Spinal cord (tissue), 9 donors: ENCODE measurements at regions not wholly inside any gene's neighbourhood (a gene's known extent, or its start where the extent isn't known, plus 50 kb on each side); places are given as distances from the start of the nearest gene placed in this dataset.

Source experiments
- DNase-seq, 6 donors: peaks; one replicate each; pipeline versions ENCODE4 v3.0.0 to v3.0.0-alpha.2; 2013 to 2015; ENCODE audit warnings: low spot score in 6 of 6, low read depth in 4 of 6
- H3K27ac ChIP-seq: one replicate; pipeline ENCODE4 v1.5.1; 2013; ENCODE audit warnings: low read depth, low read length, control low read depth
- H3K27me3 ChIP-seq: one replicate; pipeline ENCODE4 v1.6.1; 2013; ENCODE audit warnings: low read length; ENCODE audit not compliant: control insufficient read depth, insufficient read depth
- H3K36me3 ChIP-seq: one replicate; pipeline ENCODE4 v1.6.1; 2013; ENCODE audit warnings: low read length; ENCODE audit not compliant: control insufficient read depth, insufficient read depth
- H3K4me1 ChIP-seq: one replicate; pipeline ENCODE4 v1.6.1; 2013; ENCODE audit warnings: low read length; ENCODE audit not compliant: control insufficient read depth, insufficient read depth
- H3K4me3 ChIP-seq: one replicate; pipeline ENCODE4 v1.5.1; 2013; ENCODE audit warnings: low read depth, low read length, control low read depth
- H3K9me3 ChIP-seq: one replicate; pipeline ENCODE4 v1.6.1; 2013; ENCODE audit warnings: low read length; ENCODE audit not compliant: control insufficient read depth, insufficient read depth
- WGBS: methylation state at CpG from one replicate; pipeline ENCODE4 v1.1.5; 2013; ENCODE audit warnings: missing lambda C conversion rate; ENCODE audit not compliant: insufficient coverage; 5-methylcytosine and 5-hydroxymethylcytosine counted together
- donor health status: healthy.

DNA sequence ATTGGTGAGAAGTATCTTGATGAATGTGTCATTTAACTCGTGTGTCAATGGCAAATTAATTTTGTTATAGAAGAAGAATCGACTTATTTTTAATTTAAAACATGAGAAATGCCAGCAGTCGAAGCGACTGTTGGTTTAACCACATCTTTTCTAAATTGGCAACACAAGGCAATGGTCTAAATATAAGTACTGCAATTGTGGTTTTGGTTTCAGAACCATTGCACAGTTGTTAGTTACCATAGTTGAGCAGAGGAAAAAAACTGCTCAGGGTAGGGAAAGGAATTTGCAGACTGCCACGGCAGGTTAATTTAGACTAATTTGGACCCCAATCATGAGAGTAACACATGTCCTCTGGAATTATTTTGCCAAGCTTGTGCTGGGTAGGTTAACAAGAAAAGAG, 185.6 kb upstream of the RUNX1 start:
- no peak overlapping the region for H3K4me3 ChIP-seq
- H3K36me3 ChIP-seq = no peaks in the 10 kb centered on the region
- 81% methylated on average over 3 of the region's 5 CpGs for WGBS
- no peak for DNase-seq
- peaks cover 2% of the 10 kb centered on the region for H3K4me1 ChIP-seq
- H3K9me3 ChIP-seq = no peaks in the 10 kb centered on the region
- no peaks in the 10 kb centered on the region for H3K27me3 ChIP-seq
- no peak overlapping the region for H3K27ac ChIP-seq

DNA sequence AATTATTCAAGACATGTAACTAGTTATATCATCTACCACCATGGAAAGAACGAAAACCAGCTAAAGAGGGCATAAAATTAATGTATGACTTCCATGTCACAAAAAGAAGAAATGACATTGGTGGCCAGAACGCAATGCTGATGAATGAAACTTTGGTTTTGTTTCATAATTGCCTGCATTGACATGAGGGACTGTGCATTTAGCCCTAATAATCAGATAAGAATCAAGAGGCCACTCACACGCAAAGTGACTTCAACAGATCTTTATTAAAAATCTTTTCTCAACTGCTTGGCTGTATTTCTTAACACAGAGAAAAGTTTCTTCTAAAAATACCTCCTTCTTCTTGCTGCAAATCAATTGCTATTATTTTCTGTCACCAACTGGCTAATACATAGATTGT, 184.7 kb upstream of the RUNX1 start:
- Histone ChIP-seq H3K27ac (no peak overlapping the region), H3K4me3 (no peak overlapping the region), H3K36me3 (no peaks in the 10 kb centered on the region), H3K27me3 (no peaks in the 10 kb centered on the region), H3K4me1 (no peaks in the 10 kb centered on the region), H3K9me3 (no peaks in the 10 kb centered on the region)
- 100% methylated on average over 2 of the region's 3 CpGs for WGBS
- no peak for DNase-seq

DNA sequence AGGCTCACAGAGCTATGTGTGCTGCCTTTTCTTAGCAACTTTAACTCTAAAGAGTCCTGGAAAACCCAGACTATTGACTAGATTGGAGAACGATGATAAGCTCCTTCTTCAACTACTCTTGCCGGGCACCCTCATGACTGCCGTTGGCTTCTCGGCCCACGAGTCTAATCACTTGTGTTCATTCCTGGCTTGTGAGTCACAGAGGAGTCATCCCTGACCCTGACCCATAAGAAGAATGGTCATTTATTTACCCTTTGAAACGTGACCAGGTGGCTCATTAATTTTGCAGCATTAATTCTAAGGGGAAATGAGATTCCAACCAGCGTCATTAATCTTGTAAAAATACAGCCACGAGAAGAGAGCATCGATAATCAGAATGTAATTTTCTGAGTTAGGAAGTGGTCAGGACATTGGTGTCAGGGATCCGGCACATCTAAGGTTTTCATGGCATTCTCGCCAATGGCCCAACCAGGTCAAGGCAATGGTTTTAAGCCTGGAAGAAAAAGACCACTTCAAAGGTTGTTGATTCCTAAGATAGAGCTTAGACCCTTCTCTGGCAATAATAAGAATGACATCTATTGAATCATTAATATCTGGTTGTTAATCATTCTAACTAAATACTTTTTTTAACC, 183.6 kb upstream of the RUNX1 start:
- Histone ChIP-seq H3K4me3 (no peak overlapping the region), H3K36me3 (no peaks in the 10 kb centered on the region), H3K27ac (no peak overlapping the region), H3K27me3 (no peaks in the 10 kb centered on the region), H3K9me3 (no peaks in the 10 kb centered on the region), H3K4me1 (no peaks in the 10 kb centered on the region)
- DNase-seq = no peak
- WGBS = 60% methylated on average over 5 of the region's 11 CpGs

DNA sequence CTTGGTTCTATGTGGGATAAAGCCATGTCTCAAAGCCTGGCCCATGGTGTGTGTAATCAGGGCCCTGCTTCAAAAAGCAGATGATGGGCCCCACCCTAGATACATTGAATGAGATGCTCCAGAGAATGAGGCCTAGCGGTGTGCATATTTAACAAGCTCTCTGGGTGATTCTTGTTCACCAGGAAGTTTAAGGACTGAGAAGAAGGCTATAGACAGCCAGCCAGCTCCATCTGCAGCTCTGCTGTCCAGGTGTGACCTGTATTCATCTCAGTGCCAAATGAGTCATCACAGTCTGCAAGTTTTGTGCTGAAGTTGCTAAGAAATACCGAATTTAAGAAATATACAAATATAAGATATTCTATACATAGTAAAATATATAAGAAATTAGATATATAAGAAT, 182.0 kb upstream of the RUNX1 start:
- H3K4me1 ChIP-seq = no peaks in the 10 kb centered on the region
- no peaks in the 10 kb centered on the region for H3K36me3 ChIP-seq
- no peaks in the 10 kb centered on the region for H3K9me3 ChIP-seq
- H3K4me3 ChIP-seq = no peak overlapping the region
- H3K27me3 ChIP-seq = no peaks in the 10 kb centered on the region
- DNase-seq = no peak
- H3K27ac ChIP-seq = no peak overlapping the region
- WGBS = 100% methylated on average over 1 of the region's 2 CpGs

DNA sequence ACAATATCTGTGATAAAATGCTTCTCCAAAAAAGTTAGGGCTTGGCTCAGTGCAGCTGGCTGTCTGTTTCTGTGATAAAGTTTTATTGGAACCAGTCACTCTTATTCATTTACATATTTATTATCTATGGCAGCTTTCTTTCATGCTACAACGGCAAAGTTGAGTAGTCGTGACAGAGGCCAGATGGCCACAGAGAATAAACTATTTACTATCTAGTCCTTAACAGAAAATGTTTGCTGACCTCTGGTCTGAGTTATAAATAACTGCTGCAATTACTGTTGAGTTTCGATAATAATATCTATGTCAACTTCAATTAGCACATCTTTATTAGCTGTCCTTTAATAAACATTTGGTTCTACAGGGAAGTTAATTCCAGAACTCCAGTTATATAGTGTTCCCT, 180.2 kb upstream of the RUNX1 start:
- WGBS = no CpG with 5 or more reads among the region's 3 CpGs
- H3K9me3 ChIP-seq = no peaks in the 10 kb centered on the region
- no peak for DNase-seq
- H3K4me3 ChIP-seq = no peak overlapping the region
- H3K36me3 ChIP-seq = no peaks in the 10 kb centered on the region
- H3K27me3 ChIP-seq = no peaks in the 10 kb centered on the region
- H3K27ac ChIP-seq = no peak overlapping the region
- no peaks in the 10 kb centered on the region for H3K4me1 ChIP-seq

DNA sequence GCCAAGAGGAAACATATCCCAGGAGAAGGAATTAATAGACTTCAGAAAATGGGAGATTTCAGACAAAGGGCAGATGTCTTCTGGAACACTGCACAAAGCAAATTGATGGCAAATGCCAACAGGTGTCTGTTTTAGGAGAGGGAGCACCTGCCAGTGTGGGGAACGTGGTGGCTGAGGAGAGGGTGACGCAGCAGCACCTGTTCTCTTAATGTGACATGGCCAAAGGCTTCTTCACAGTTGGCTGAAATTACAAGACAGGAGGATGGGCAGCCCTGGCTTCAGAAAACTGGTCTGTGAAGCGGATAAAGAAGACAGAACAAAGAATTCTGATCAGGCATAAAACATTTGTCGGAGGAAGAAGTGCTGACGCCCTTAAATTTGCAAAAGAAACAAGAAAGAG, 178.7 kb upstream of the RUNX1 start:
- no peaks in the 10 kb centered on the region for H3K4me1 ChIP-seq
- no peaks in the 10 kb centered on the region for H3K9me3 ChIP-seq
- H3K27me3 ChIP-seq = no peaks in the 10 kb centered on the region
- DNase-seq = no peak
- H3K36me3 ChIP-seq = no peaks in the 10 kb centered on the region
- WGBS = 81% methylated on average over 5 of the region's 5 CpGs
- H3K27ac ChIP-seq = no peak overlapping the region
- H3K4me3 ChIP-seq = no peak overlapping the region

DNA sequence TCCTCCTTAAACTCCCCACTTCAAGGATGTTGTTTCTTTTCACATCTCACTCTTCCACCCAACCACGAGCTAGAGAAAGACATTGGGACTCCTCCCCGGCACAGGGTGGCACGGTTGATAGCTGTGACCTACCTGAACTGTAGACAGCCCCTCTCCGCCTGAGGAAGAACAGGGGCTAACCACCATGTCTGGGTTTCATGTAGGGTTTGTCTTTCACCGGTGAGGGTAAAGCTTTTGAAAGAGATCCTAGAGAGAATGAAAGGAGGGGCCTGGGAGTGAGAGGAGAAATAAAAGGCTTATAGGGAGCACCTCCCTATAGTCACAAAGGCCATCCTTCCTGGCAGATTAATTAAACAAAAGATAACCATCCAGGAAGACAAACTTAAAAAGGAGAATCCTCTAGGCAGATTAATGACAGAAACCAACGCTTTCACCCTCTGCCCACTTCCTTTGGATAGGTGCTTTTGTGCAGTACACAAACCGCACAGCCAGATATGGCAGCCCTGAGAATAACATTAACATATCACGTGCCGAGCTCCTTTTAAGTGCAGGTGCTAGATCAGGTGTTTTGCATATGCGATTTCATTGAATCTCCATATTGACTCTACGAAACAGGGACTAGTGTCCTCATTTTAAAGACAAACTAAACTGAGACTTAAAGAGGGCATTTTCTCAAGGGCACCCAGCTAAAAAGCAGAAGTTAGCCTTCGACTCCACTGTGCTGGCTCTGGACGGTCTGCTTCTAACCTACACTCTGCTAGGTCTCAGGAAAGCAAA, 178.1 kb upstream of the RUNX1 start:
- Histone ChIP-seq H3K36me3 (no peaks in the 10 kb centered on the region), H3K4me1 (no peaks in the 10 kb centered on the region), H3K4me3 (no peak overlapping the region), H3K9me3 (no peaks in the 10 kb centered on the region), H3K27ac (no peak overlapping the region), H3K27me3 (no peaks in the 10 kb centered on the region)
- 68% methylated on average over 7 of the region's 13 CpGs for WGBS
- DNase-seq = no peak

DNA sequence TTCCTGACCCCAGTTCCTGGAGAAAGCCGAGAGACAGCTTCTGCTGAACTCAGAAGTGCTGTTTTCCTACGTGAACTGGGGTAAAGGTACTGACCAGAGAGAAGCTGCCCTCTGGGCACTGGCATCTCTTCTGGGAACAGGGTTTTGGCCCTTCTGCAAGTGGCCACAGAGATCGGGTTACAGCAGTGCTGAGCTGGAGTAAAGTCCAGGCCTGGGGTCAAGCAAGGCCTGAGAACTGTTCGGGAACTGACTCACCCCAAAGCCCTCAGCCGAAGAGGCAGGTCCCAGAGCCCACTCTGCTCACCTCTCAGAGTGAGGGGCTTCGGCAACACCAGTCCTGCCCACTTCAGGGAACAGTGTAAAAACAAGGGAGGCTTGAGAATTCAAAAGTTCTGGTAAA, 177.2 kb upstream of the RUNX1 start:
- DNase-seq = no peak
- Histone ChIP-seq H3K4me3 (no peak overlapping the region), H3K27me3 (no peaks in the 10 kb centered on the region), H3K36me3 (no peaks in the 10 kb centered on the region), H3K9me3 (no peaks in the 10 kb centered on the region), H3K27ac (no peak overlapping the region), H3K4me1 (no peaks in the 10 kb centered on the region)
- 82% methylated on average over 5 of the region's 6 CpGs for WGBS

DNA sequence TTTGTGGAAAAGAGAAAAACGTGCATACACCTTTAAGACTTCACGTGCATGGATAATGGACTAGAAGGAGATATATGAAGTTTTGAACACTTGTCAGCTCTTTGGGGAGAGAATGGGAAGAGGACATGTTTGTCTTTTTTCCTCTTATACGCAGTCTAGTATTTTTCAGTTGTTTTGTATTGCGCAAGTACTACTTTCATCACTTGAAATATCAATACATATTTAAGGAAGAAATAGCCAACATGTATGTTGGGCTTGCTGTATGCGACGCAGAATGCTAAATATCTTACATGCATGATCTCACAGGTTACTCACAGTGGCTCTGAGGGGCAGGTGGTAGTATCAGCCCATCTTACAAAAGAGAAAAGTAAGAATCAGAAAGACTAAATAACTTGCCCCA, 176.5 kb upstream of the RUNX1 start:
- H3K4me3 ChIP-seq = no peak overlapping the region
- H3K9me3 ChIP-seq = no peaks in the 10 kb centered on the region
- H3K36me3 ChIP-seq = no peaks in the 10 kb centered on the region
- no peak for DNase-seq
- no CpG with 5 or more reads among the region's 6 CpGs for WGBS
- no peaks in the 10 kb centered on the region for H3K4me1 ChIP-seq
- no peak overlapping the region for H3K27ac ChIP-seq
- H3K27me3 ChIP-seq = no peaks in the 10 kb centered on the region

DNA sequence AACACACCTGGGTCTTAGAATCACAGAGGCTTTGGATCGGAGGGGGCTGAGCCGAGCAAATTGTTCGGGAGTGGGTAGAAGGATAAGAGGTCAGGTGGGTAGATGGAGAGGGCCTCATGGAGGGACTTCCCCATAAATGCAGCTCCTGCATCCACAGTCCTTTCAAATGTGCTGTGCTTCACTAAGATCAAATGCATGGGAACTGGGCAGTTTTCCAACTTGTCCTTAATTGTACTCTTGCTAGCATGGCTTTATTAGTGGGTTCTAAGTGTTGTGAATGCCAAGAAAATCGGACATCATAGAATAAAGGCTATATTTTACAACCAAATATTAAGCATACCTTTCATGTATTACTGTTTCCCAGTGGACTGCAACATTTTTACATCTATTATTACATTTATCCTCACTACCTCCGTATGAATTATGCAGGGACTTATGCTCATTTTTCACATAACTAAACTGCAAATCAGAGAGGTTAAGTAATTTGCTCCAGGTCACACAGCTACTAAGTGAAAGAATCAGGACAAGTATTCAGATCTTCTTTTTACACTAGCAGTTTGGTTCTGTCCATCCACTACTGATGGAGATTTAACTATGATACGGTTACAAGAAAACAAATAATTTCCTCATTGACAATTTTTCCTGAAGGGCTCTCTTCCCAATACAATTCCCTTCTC, 174.5 kb upstream of the RUNX1 start:
- 88% methylated on average over 1 of the region's 6 CpGs for WGBS
- no peaks in the 10 kb centered on the region for H3K4me1 ChIP-seq
- no peak overlapping the region for H3K4me3 ChIP-seq
- H3K9me3 ChIP-seq = no peaks in the 10 kb centered on the region
- H3K36me3 ChIP-seq = no peaks in the 10 kb centered on the region
- peak in 1 of 6 donors; percentile 58 for DNase-seq
- H3K27ac ChIP-seq = no peak overlapping the region
- H3K27me3 ChIP-seq = no peaks in the 10 kb centered on the region
